OCI-LY7 (cell line): ENCODE measurements at regions not wholly inside any gene's neighbourhood (a gene's known extent, or its start where the extent isn't known, plus 50 kb on each side); places are given as distances from the start of the nearest gene placed in this dataset.

Experiments used
- BruUV-seq: library from RNA; stranded (reverse); fragments of 400-500 nt; replicated peaks from 2 replicates; lab custom pipeline; 2021; lab: Mats Ljungman, UMichigan
- CTCF ChIA-PET: fragments of 300-600 bp; sonication (Branson Sonifier 250); formaldehyde crosslinking; loops from one replicate; lab custom pipeline; 2022; ENCODE audit warnings: antibody characterized with exemption; ENCODE audit not compliant: unreplicated experiment; lab: Charles Lee
- POLR2A ChIA-PET: fragments of 300-600 bp; sonication (Branson Sonifier 250); formaldehyde crosslinking; loops from one replicate; lab custom pipeline; 2022; ENCODE audit warnings: antibody characterized with exemption; lab: Charles Lee
- DNase-seq: peaks from one replicate; pipeline ENCODE4 v3.0.0-alpha.2; 2015; ENCODE audit warnings: low spot score
- H2AFZ ChIP-seq: fragments of 200-600 bp; sonication (generic), shearing (Covaris generic); 2 replicates; pipeline ENCODE4 v1.6.1; 2014; ENCODE audit warnings: mild to moderate bottlenecking, antibody characterized with exemption, low read length, moderate library complexity
- H3K27ac ChIP-seq: fragments of 200-600 bp; sonication (generic); 2 replicates; pipeline ENCODE4 v1.5.1; 2014; ENCODE audit warnings: mixed run types, low read depth, mild to moderate bottlenecking, moderate library complexity, low read length, inconsistent platforms; ENCODE audit not compliant: poor library complexity, severe bottlenecking
- H3K36me3 ChIP-seq: fragments of 200-600 bp; sonication (generic); 2 replicates; pipeline ENCODE4 v1.6.1; 2014; ENCODE audit warnings: mild to moderate bottlenecking, antibody characterized with exemption, low read length, moderate library complexity, mixed read lengths; ENCODE audit not compliant: insufficient read depth
- H3K4me1 ChIP-seq: fragments of 200-600 bp; sonication (generic); 2 replicates; pipeline ENCODE4 v1.5.1; 2014; ENCODE audit warnings: mild to moderate bottlenecking, low read length; ENCODE audit not compliant: insufficient read depth, poor library complexity, severe bottlenecking
- H3K4me2 ChIP-seq: fragments of 200-600 bp; sonication (generic); 2 replicates; pipeline ENCODE4 v1.6.1; 2014; ENCODE audit warnings: mild to moderate bottlenecking, low read length
- H3K4me3 ChIP-seq: fragments of 200-600 bp; sonication (generic); 2 replicates; pipeline ENCODE4 v1.5.1; 2014; ENCODE audit warnings: mild to moderate bottlenecking, low read depth, low read length; ENCODE audit not compliant: poor library complexity, severe bottlenecking
- H3K79me2 ChIP-seq: fragments of 200-600 bp; sonication (generic); 2 replicates; pipeline ENCODE4 v1.6.1; 2016; ENCODE audit warnings: low read depth, mild to moderate bottlenecking, low read length, moderate library complexity, mixed read lengths; ENCODE audit not compliant: insufficient read depth
- H3K9me2 ChIP-seq: fragments of 200-600 bp; sonication (generic); 2 replicates; pipeline ENCODE4 v1.6.1; 2016; ENCODE audit warnings: mild to moderate bottlenecking, low read length, mixed read lengths; ENCODE audit not compliant: insufficient read depth
- H3K9me3 ChIP-seq: fragments of 200-600 bp; sonication (generic); 2 replicates; pipeline ENCODE4 v1.6.1; 2014; ENCODE audit warnings: mild to moderate bottlenecking, mixed run types, low read length, mixed read lengths
- H4K20me1 ChIP-seq: fragments of 200-600 bp; sonication (generic); 2 replicates; pipeline ENCODE4 v1.6.1; 2014; ENCODE audit warnings: mild to moderate bottlenecking, antibody characterized with exemption, low read length, moderate library complexity, mixed read lengths; ENCODE audit not compliant: insufficient read depth
- CTCF ChIP-seq: fragments of 200-600 bp; sonication (generic); conservative IDR thresholded peaks from 2 replicates; pipeline ENCODE4 v1.5.1; 2014; ENCODE audit warnings: mild to moderate bottlenecking, antibody characterized with exemption, low read length, moderate library complexity, mixed read lengths
- EZH2phosphoT487 ChIP-seq: fragments of 200-600 bp; sonication (generic); IDR thresholded peaks from 2 replicates; pipeline ENCODE4 v1.6.1; 2018; ENCODE audit warnings: low read depth, borderline replicate concordance, mild to moderate bottlenecking, mixed run types, antibody characterized with exemption, low read length, moderate library complexity, mixed read lengths
- intact Hi-C: fragments of 100-400 bp; cut with micrococcal nuclease; formaldehyde crosslinking; loops from one replicate; pipeline ENCODE4 v1.10.0; 2022; ENCODE audit not compliant: unreplicated experiment

GRCh38 chrX:7198499-7198898 lies 50.5 kb upstream of the PUDP start:
- DNase-seq = no peak
- intact Hi-C loops = no loop called here
- no peaks in the 10 kb centered on the region for H3K36me3 ChIP-seq
- no peaks in the 10 kb centered on the region for H3K79me2 ChIP-seq
- no peak overlapping the region for H3K4me3 ChIP-seq
- no peak overlapping the region for H3K27ac ChIP-seq
- TF ChIP-seq EZH2phosphoT487 = no peak
- no peak for TF ChIP-seq CTCF
- ChIA-PET POLR2A (no interaction called here), CTCF (no interaction called here)
- BruUV-seq = no TSS peak
- no peak overlapping the region for H3K4me2 ChIP-seq
- H3K9me2 ChIP-seq = no peaks in the 10 kb centered on the region
- no peaks in the 10 kb centered on the region for H4K20me1 ChIP-seq
- no peak overlapping the region for H2AFZ ChIP-seq
- H3K9me3 ChIP-seq = no peaks in the 10 kb centered on the region
- peaks cover 6% of the 10 kb centered on the region for H3K4me1 ChIP-seq
